GM12878 (cell line): ENCODE measurements at regions not wholly inside any gene's neighbourhood (a gene's known extent, or its start where the extent isn't known, plus 50 kb on each side); places are given as distances from the start of the nearest gene placed in this dataset.

ENCODE experiments used
- ATAC-seq: fragments of 200-7000 bp; cut with Tn5 transposase; 3 replicates; pipeline ENCODE4 v1.9.1; 2020; ENCODE audit warnings: mild to moderate bottlenecking, moderate library complexity
- BruUV-seq: library from RNA; stranded (reverse); fragments of 400-500 nt; replicated peaks from 2 replicates; lab custom pipeline; 2021; lab: Mats Ljungman, UMichigan
- CTCF ChIA-PET: fragments of 300-600 bp; sonication (Branson Sonifier 250); formaldehyde crosslinking; extraction: SDS; loops from one replicate; lab custom pipeline; 2021; ENCODE audit warnings: inconsistent platforms; lab: Yijun Ruan, JAX
- POLR2A ChIA-PET: fragments of 350-600 bp; formaldehyde crosslinking; extraction: SDS; loops from one replicate; lab custom pipeline; 2021; ENCODE audit warnings: inconsistent platforms; lab: Charles Lee
- RAD21 ChIA-PET: fragments of 300-600 bp; sonication (Branson Sonifier 250); formaldehyde crosslinking; loops from one replicate; lab custom pipeline; 2023; ENCODE audit warnings: antibody characterized with exemption; ENCODE audit not compliant: unreplicated experiment; lab: Charles Lee
- SMC1A ChIA-PET: fragments of 300-600 bp; sonication (Branson Sonifier 250); formaldehyde crosslinking; loops from one replicate; lab custom pipeline; 2023; ENCODE audit not compliant: unreplicated experiment, uncharacterized antibody; lab: Charles Lee
- DNase-seq: peaks from one replicate; pipeline ENCODE4 v3.0.0-alpha.2; 2011; ENCODE audit warnings: low read depth, low spot score
- FAIRE-seq: peaks from 3 replicates; lab custom pipeline; 2011; peaks lifted over from hg19 to GRCh38; lab: Jason Lieb, UNC
- H2AFZ ChIP-seq: 2 replicates; pipeline ENCODE4 v1.6.0; 2011; ENCODE audit warnings: low read depth, low read length, control low read depth; ENCODE audit not compliant: control insufficient read depth
- H3K27ac ChIP-seq: 2 replicates; pipeline ENCODE4 v1.5.1; 2011; ENCODE audit warnings: control low read depth; ENCODE audit not compliant: control insufficient read depth, insufficient read depth
- H3K27me3 ChIP-seq, 2 experiments: replicated peaks in 1 of 2; 2 replicates each; pipeline versions ENCODE4 v1.6.0 to v1.6.1; 2011; ENCODE audit warnings: low read length in 1 of 2; ENCODE audit not compliant: control insufficient read depth in 2 of 2, insufficient read depth in 2 of 2
- H3K36me3 ChIP-seq, 2 experiments: 2 replicates each; pipeline ENCODE4 v1.5.1; 2011; ENCODE audit warnings: low read length in 1 of 2; ENCODE audit not compliant: control insufficient read depth in 2 of 2, insufficient read depth in 2 of 2
- H3K4me1 ChIP-seq: 2 replicates; pipeline ENCODE4 v1.6.1; 2011; ENCODE audit warnings: mild to moderate bottlenecking, low read length, moderate library complexity, mixed read lengths; ENCODE audit not compliant: control insufficient read depth, insufficient read depth
- H3K4me2 ChIP-seq: 2 replicates; pipeline ENCODE4 v1.6.0; 2011; ENCODE audit warnings: control low read depth; ENCODE audit not compliant: control insufficient read depth, insufficient read depth
- H3K4me3 ChIP-seq: fragments of 200-600 bp; sonication (generic); 2 replicates; pipeline ENCODE4 v1.5.1; 2016
- H3K79me2 ChIP-seq: 2 replicates; pipeline ENCODE4 v1.6.0; 2011; ENCODE audit warnings: low read length; ENCODE audit not compliant: control insufficient read depth, insufficient read depth
- H3K9ac ChIP-seq: 2 replicates; pipeline ENCODE4 v1.8.0; 2011; ENCODE audit warnings: low read length, control low read depth, mixed read lengths; ENCODE audit not compliant: control insufficient read depth, insufficient read depth
- H3K9me3 ChIP-seq: replicated peaks from 3 replicates; pipeline ENCODE4 v1.5.1; 2011; ENCODE audit warnings: mild to moderate bottlenecking, low read length; ENCODE audit not compliant: control insufficient read depth, insufficient read depth
- H4K20me1 ChIP-seq: 2 replicates; pipeline ENCODE4 v1.6.0; 2011; ENCODE audit not compliant: control insufficient read depth, insufficient read depth
- CBFB ChIP-seq: IDR thresholded peaks from 2 replicates; pipeline ENCODE4 v1.6.1; 2016; ENCODE audit warnings: antibody characterized with exemption, low read depth
- CBX5 ChIP-seq: sonication (generic); IDR thresholded peaks from 2 replicates; pipeline ENCODE4 v1.6.1; 2016; ENCODE audit warnings: low read depth, moderate library complexity, mild to moderate bottlenecking, inconsistent platforms
- CHD4 ChIP-seq: fragments of 200-600 bp; sonication (generic); IDR thresholded peaks from 2 replicates; pipeline ENCODE4 v1.6.1; 2016; ENCODE audit warnings: mild to moderate bottlenecking
- NFIC ChIP-seq: IDR thresholded peaks from 2 replicates; pipeline ENCODE4 v1.6.1; 2012; ENCODE audit warnings: low read depth, mild to moderate bottlenecking, inconsistent platforms, low read length, moderate library complexity
- RFX5 ChIP-seq: IDR thresholded peaks from 2 replicates; pipeline ENCODE4 v1.6.1; 2011; ENCODE audit warnings: low read depth, low read length, improper control_type of control experiment
- SREBF2 ChIP-seq: IDR thresholded peaks from 2 replicates; pipeline ENCODE4 v1.6.1; 2012; ENCODE audit warnings: mild to moderate bottlenecking, low read length
- SUZ12 ChIP-seq: fragments of 200-600 bp; sonication (generic); IDR thresholded peaks from one replicate; pipeline ENCODE4 v1.6.1; 2018; ENCODE audit warnings: antibody characterized with exemption, mild to moderate bottlenecking; ENCODE audit not compliant: unreplicated experiment
- TBL1XR1 ChIP-seq: IDR thresholded peaks from 2 replicates; pipeline ENCODE4 v1.6.1; 2012; ENCODE audit warnings: low read depth, low read length, improper control_type of control experiment
- WGBS: methylation state at CpG from one replicate; pipeline ENCODE4 v1.1.6; 2016; ENCODE audit warnings: low lambda C conversion rate; ENCODE audit not compliant: insufficient replicate concordance, insufficient coverage; ENCODE audit errors: missing lambda C conversion rate; 5-methylcytosine and 5-hydroxymethylcytosine counted together
- in situ Hi-C: fragments of 300-500 bp; cut with MboI; formaldehyde crosslinking; loops from 9 replicates; pipeline ENCODE4 v1.14.3; 2018; ENCODE audit warnings: mixed read lengths
- intact Hi-C: fragments of 100-400 bp; cut with micrococcal nuclease; formaldehyde crosslinking; loops from one replicate; pipeline ENCODE4 v1.14.2; 2022; ENCODE audit not compliant: unreplicated experiment
- TF ChIP-seq, protein P1 (sequence below): IDR thresholded peaks from 2 replicates; pipeline ENCODE4 v1.6.1; 2012; ENCODE audit warnings: mild to moderate bottlenecking, low read depth, low read length

GRCh38 chr11:95387325-95387724 is 156.3 kb upstream of the SESN3 start:
- 52% methylated on average over 1 of the region's 1 CpG for WGBS
- Histone ChIP-seq H3K9me3 (no peaks in the 10 kb centered on the region), H3K36me3 (no peaks in the 10 kb centered on the region), H3K79me2 (no peaks in the 10 kb centered on the region), H2AFZ (no peak overlapping the region), H3K9ac (no peak overlapping the region), H3K4me2 (no peak overlapping the region), H3K27me3 (peaks cover 0 to 4% of the 10 kb centered on the region in 2 experiments; a peak in 3 of 4 replicates), H3K27ac (no peak overlapping the region), H3K4me3 (no peak overlapping the region), H4K20me1 (no peaks in the 10 kb centered on the region), H3K4me1 (no peaks in the 10 kb centered on the region)
- ChIA-PET POLR2A (no interaction called here), RAD21 (no interaction called here), SMC1A (interaction anchor here (1.1 to 1.4 kb wide), 2 partner anchors 9 to 16 kb away, joined by 3 read pairs; no protein-coding TSS in a partner anchor), CTCF (interaction anchor here (0.8 kb wide), 1 partner anchor 108 kb away, joined by 3 read pairs; no protein-coding TSS in a partner anchor)
- FAIRE-seq (no peak), DNase-seq (no peak), ATAC-seq (no peak)
- no TSS peak for BruUV-seq
- intact Hi-C loops (no loop called here), in situ Hi-C loops (no loop called here)
- TF ChIP-seq TBL1XR1 (no peak), CBFB (no peak), NFIC (no peak), CHD4 (no peak), SREBF2 (no peak), CBX5 (no peak), SUZ12 (no peak), RFX5 (no peak)
- TF ChIP-seq, protein P1, sequence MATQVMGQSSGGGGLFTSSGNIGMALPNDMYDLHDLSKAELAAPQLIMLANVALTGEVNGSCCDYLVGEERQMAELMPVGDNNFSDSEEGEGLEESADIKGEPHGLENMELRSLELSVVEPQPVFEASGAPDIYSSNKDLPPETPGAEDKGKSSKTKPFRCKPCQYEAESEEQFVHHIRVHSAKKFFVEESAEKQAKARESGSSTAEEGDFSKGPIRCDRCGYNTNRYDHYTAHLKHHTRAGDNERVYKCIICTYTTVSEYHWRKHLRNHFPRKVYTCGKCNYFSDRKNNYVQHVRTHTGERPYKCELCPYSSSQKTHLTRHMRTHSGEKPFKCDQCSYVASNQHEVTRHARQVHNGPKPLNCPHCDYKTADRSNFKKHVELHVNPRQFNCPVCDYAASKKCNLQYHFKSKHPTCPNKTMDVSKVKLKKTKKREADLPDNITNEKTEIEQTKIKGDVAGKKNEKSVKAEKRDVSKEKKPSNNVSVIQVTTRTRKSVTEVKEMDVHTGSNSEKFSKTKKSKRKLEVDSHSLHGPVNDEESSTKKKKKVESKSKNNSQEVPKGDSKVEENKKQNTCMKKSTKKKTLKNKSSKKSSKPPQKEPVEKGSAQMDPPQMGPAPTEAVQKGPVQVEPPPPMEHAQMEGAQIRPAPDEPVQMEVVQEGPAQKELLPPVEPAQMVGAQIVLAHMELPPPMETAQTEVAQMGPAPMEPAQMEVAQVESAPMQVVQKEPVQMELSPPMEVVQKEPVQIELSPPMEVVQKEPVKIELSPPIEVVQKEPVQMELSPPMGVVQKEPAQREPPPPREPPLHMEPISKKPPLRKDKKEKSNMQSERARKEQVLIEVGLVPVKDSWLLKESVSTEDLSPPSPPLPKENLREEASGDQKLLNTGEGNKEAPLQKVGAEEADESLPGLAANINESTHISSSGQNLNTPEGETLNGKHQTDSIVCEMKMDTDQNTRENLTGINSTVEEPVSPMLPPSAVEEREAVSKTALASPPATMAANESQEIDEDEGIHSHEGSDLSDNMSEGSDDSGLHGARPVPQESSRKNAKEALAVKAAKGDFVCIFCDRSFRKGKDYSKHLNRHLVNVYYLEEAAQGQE: no peak
